ENCODE measurements at regions not wholly inside any gene's neighbourhood (a gene's known extent, or its start where the extent isn't known, plus 50 kb on each side); places are given as distances from the start of the nearest gene placed in this dataset.
"Not testable (repeated sequence)": the region's sequence is repeated elsewhere in the genome, so short reads cannot be mapped to it uniquely, and the experiment has no call there.

- TF ChIP-seq, protein P1, sequence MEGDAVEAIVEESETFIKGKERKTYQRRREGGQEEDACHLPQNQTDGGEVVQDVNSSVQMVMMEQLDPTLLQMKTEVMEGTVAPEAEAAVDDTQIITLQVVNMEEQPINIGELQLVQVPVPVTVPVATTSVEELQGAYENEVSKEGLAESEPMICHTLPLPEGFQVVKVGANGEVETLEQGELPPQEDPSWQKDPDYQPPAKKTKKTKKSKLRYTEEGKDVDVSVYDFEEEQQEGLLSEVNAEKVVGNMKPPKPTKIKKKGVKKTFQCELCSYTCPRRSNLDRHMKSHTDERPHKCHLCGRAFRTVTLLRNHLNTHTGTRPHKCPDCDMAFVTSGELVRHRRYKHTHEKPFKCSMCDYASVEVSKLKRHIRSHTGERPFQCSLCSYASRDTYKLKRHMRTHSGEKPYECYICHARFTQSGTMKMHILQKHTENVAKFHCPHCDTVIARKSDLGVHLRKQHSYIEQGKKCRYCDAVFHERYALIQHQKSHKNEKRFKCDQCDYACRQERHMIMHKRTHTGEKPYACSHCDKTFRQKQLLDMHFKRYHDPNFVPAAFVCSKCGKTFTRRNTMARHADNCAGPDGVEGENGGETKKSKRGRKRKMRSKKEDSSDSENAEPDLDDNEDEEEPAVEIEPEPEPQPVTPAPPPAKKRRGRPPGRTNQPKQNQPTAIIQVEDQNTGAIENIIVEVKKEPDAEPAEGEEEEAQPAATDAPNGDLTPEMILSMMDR (tag by site-specific recombination; IDR thresholded peaks at IDR 0.05): not testable (repeated sequence)
- not testable (repeated sequence) for TF ChIP-seq ZNF138 (tag by site-specific recombination; IDR thresholded peaks at IDR 0.05; ENCODE audit: borderline replicate concordance); ZBTB21 (tag by site-specific recombination; IDR thresholded peaks at IDR 0.05); ZFP3 (tag by site-specific recombination; IDR thresholded peaks at IDR 0.05; ENCODE audit: low read depth); ZNF274 (IDR thresholded peaks at IDR 0.05; ENCODE audit: low read length); ZNF274 (tag by site-specific recombination; IDR thresholded peaks at IDR 0.05; ENCODE audit: borderline replicate concordance); ZNF398 (tag by site-specific recombination; IDR thresholded peaks at IDR 0.05); ZNF404 (tag by site-specific recombination; IDR thresholded peaks at IDR 0.05); PRDM1 (tag by site-specific recombination; IDR thresholded peaks at IDR 0.05); ZBTB7A (tag by site-specific recombination; IDR thresholded peaks at IDR 0.05; ENCODE audit: low read depth); ZBTB48 (tag by site-specific recombination; IDR thresholded peaks at IDR 0.05); ZNF76 (tag by site-specific recombination; IDR thresholded peaks at IDR 0.05; ENCODE audit: borderline replicate concordance, low read depth); ZNF248 (tag by site-specific recombination; IDR thresholded peaks at IDR 0.05)
- TF ChIP-seq, protein P2, sequence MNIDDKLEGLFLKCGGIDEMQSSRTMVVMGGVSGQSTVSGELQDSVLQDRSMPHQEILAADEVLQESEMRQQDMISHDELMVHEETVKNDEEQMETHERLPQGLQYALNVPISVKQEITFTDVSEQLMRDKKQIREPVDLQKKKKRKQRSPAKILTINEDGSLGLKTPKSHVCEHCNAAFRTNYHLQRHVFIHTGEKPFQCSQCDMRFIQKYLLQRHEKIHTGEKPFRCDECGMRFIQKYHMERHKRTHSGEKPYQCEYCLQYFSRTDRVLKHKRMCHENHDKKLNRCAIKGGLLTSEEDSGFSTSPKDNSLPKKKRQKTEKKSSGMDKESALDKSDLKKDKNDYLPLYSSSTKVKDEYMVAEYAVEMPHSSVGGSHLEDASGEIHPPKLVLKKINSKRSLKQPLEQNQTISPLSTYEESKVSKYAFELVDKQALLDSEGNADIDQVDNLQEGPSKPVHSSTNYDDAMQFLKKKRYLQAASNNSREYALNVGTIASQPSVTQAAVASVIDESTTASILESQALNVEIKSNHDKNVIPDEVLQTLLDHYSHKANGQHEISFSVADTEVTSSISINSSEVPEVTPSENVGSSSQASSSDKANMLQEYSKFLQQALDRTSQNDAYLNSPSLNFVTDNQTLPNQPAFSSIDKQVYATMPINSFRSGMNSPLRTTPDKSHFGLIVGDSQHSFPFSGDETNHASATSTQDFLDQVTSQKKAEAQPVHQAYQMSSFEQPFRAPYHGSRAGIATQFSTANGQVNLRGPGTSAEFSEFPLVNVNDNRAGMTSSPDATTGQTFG (tag by site-specific recombination; IDR thresholded peaks at IDR 0.05; ENCODE audit: borderline replicate concordance): not testable (repeated sequence)
- TF ChIP-seq, protein P3, sequence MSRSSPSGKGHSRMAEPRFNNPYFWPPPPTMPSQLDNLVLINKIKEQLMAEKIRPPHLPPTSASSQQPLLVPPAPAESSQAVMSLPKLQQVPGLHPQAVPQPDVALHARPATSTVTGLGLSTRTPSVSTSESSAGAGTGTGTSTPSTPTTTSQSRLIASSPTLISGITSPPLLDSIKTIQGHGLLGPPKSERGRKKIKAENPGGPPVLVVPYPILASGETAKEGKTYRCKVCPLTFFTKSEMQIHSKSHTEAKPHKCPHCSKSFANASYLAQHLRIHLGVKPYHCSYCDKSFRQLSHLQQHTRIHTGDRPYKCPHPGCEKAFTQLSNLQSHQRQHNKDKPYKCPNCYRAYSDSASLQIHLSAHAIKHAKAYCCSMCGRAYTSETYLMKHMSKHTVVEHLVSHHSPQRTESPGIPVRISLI (tag by site-specific recombination; IDR thresholded peaks at IDR 0.05): not testable (repeated sequence)
Measured at GRCh38 chr21:5080015-5080414, 5441.4 kb upstream of the TPTE start.

Measured in HEK293 (cell line).